Urinary bladder (tissue), 3 donors: ENCODE measurements at regions not wholly inside any gene's neighbourhood (a gene's known extent, or its start where the extent isn't known, plus 50 kb on each side); places are given as distances from the start of the nearest gene placed in this dataset.
"Not testable (repeated sequence)": the region's sequence is repeated elsewhere in the genome, so short reads cannot be mapped to it uniquely, and the experiment has no call there.

Experiments
- DNase-seq: peaks from one replicate; pipeline ENCODE4 v3.0.0-alpha.2; 2015; ENCODE audit errors: extremely low spot score
- H3K27ac ChIP-seq: one replicate; pipeline ENCODE4 v1.5.1; 2013; ENCODE audit warnings: low read depth, mild to moderate bottlenecking, moderate library complexity
- H3K36me3 ChIP-seq: one replicate; pipeline ENCODE4 v1.6.1; 2013; ENCODE audit warnings: mild to moderate bottlenecking, moderate library complexity; ENCODE audit not compliant: insufficient read depth
- H3K4me1 ChIP-seq: one replicate; pipeline ENCODE4 v1.6.1; 2013; ENCODE audit warnings: mild to moderate bottlenecking, moderate library complexity; ENCODE audit not compliant: insufficient read depth
- H3K4me3 ChIP-seq: one replicate; pipeline ENCODE4 v1.5.1; 2013; ENCODE audit warnings: low read depth, low read length
- WGBS: extraction: QIAGEN DNeasy Blood & Tissue Kit; methylation state at CpG from one replicate; pipeline ENCODE4 v1.1.7; 2013; 5-methylcytosine and 5-hydroxymethylcytosine counted together
- donor health status: healthy with polysubstance abuse.
- donor health status: healthy.

DNA sequence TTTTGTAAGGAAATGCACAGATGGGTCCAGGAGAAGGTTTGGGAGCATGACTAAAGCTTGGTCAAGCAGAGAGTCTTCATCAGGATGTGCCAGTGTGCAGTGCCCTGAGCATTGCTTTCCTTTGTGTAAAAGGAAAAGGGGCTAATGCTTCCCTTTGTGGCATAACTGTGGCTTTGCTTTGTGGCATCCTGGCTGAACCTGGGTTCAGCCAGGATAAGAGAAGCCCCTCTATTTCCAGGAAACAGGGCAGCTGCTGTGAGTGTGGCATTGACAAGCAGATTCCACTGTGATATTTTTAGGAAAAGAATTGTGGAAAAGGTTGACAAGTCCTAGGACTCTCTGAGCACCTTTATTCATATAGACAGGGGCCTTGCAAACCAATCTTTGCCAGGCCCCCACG lies 193.4 kb upstream of the CXCL12 start:
- Histone ChIP-seq H3K4me1 (no peaks in the 10 kb centered on the region), H3K36me3 (no peaks in the 10 kb centered on the region), H3K27ac (no peak overlapping the region), H3K4me3 (no peak overlapping the region)
- DNase-seq: no peak
- 98% methylated on average over 1 of the region's 1 CpG for WGBS

DNA sequence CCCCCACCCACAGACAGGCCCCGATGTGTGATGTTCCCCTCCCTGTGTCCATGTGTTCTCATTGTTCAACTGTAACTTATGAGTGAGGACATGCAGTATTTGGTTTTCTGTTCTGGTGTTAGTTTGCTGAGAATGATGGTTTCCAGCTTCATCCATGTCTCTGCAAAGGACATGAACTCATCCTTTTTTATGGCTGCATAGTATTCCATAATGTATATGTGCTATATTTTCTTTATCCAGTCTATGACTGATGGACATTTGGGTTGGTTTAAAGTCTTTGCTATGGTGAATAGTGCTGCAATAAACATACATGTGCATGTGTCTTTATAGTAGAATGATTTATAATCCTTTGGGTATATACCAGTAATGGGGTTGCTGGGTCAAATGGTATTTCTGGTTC lies 194.1 kb upstream of the CXCL12 start:
- H3K27ac ChIP-seq, H3K4me3 ChIP-seq, H3K36me3 ChIP-seq, H3K4me1 ChIP-seq, DNase-seq: not testable (repeated sequence)
- WGBS: 98% methylated on average over 1 of the region's 1 CpG

DNA sequence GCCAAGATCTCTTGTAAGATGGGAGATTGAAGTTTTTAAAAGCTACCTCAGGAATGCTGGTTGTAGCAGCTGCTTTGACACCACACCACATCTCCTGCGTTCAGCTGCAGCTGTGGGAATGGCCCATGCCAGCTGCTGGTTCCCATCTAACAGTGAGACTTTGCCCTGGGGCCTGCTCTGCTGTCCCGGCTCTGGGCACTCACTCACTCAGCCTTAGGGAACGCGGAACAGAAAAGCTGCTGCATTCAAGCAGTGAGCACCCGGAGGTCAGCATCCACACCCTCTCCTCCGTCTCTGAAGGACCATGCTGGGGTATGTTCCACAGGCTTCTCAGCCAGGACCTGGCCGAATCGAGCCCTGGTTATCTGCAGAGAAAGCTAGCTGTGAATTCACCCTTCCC lies 197.1 kb upstream of the CXCL12 start:
- no peak for DNase-seq
- WGBS: 71% methylated on average over 8 of the region's 8 CpGs
- no peak overlapping the region for H3K4me3 ChIP-seq
- no peak overlapping the region for H3K27ac ChIP-seq
- H3K36me3 ChIP-seq: no peaks in the 10 kb centered on the region
- no peaks in the 10 kb centered on the region for H3K4me1 ChIP-seq

DNA sequence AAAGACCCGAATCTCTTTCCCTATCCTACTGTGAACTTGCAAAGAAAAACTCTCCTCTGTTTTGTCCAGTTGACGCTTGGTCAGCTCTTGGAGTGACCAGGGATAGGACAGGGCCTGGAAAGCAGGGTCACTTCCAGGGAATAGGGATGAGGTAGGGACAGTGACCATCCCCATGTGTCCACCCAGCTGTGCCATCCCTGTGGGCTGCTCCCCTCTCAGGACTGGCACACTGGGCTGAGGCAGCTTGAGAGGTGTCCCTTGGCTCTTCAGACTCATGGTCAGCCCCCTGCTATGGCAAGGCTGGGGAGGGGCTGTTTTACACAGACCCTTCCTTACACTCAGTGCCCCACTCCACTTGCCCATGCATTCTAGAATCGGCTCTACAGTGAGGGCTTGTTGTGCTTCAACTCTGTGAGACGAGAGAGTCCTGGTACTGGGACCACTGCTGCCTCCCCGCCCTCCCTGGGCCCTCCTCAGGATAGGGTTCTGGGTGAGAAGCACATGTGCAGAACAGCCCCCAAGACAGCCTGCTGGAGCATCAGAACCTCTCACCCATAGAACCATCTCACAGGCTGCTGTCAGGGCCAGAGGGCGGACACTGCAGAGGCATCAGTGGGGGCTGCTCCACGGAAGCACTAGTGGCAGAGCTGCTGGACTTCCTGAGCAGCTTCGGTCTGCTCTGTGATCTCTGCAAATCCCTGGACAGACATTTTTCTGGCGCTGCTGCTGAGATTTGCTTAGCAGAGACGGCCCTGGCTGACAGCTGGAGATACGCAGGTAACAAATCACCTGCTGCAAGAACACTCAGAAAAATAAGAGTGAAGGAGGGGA lies 202.8 kb upstream of the CXCL12 start:
- WGBS: 70% methylated on average over 11 of the region's 11 CpGs
- no peak for DNase-seq
- no peak overlapping the region for H3K4me3 ChIP-seq
- H3K36me3 ChIP-seq: no peaks in the 10 kb centered on the region
- no peak overlapping the region for H3K27ac ChIP-seq
- H3K4me1 ChIP-seq: no peaks in the 10 kb centered on the region

DNA sequence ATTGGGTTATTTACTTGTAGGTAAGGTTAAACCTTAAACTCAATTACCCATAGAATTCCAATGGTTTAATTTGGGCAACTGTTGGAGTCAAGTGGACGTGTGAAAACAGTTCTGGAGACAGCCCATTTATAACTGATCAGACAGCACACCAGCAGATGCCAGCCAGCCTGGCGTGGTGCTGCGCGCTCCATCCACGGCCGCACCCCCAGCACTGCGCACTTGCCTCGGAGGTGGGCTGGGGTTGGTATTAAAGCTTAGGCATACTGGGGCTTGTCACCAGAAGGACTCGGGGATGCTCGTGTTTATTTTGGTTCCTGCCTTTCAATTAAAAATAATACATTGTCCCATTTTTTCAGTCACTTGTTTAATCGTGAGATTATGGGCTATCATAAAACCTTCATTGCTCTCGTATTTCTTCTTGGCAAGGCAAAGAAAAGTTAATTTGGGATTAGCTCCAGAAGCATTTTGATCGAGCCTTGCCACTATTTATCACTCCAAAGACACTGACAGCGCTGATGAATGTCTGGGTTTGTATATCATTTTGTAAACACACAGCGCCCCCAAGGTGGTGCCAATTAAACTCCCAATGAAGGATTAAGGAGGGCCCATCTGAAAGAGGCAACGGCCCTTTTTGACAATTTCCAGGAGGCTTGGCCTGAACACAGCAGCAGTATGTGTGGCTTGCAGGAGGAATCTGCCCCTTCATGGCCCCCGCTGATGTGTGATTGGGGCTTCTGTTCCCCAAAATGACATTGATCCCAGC lies 204.5 kb upstream of the CXCL12 start:
- no peaks in the 10 kb centered on the region for H3K36me3 ChIP-seq
- no peak overlapping the region for H3K27ac ChIP-seq
- WGBS: 53% methylated on average over 17 of the region's 17 CpGs
- no peaks in the 10 kb centered on the region for H3K4me1 ChIP-seq
- H3K4me3 ChIP-seq: no peak overlapping the region
- DNase-seq: no peak

DNA sequence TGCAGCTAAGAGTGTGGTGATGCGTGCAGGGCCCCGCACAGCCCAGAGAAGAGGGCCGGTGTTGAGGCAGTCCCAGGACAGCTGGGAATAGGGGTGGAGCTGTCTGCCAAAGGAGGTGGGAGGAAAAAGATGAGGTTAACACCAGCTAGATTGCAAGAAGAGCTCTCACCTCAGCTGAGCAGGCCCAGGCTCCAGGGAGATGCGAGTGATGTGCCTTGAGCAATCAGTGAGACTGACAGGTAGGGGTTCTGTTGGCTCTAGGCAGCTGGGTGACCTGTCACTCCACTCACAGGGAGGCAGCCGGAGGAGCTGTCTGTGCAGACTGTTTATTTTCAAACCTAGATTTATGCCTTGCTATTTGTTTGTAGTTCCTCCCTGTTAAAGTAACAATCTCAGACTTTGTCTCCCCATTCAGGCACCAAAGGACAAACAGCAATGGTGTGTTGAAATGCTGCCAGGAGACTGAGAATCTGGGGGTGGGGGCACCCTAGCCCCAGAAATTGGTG lies 205.1 kb upstream of the CXCL12 start:
- H3K36me3 ChIP-seq: no peaks in the 10 kb centered on the region
- 56% methylated on average over 5 of the region's 5 CpGs for WGBS
- no peak overlapping the region for H3K27ac ChIP-seq
- DNase-seq: no peak
- H3K4me3 ChIP-seq: no peak overlapping the region
- H3K4me1 ChIP-seq: no peaks in the 10 kb centered on the region

DNA sequence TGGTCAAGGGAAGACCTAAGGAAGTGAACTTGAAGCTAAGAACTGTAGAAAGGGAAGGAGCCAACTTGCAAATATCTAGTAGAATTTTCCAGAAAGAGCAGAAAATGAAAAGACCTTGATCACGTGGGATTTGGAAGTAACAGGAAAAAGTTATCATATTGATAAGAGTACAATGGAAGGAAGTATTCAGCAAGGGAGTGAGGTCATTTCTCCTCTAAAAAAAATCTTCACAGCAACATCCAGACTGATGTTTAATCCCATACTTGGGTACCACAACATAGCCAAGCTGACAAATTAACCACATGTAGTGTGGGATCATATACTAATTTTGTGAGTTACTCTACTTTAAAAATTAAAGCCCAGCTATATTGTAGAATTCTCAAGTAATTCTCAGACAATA lies 207.0 kb upstream of the CXCL12 start:
- no peak for DNase-seq
- Histone ChIP-seq H3K27ac (no peak overlapping the region), H3K4me1 (no peaks in the 10 kb centered on the region), H3K4me3 (no peak overlapping the region), H3K36me3 (no peaks in the 10 kb centered on the region)
- whole genome bisulfite sequencing: 67% methylated on average over 1 of the region's 1 CpG

DNA sequence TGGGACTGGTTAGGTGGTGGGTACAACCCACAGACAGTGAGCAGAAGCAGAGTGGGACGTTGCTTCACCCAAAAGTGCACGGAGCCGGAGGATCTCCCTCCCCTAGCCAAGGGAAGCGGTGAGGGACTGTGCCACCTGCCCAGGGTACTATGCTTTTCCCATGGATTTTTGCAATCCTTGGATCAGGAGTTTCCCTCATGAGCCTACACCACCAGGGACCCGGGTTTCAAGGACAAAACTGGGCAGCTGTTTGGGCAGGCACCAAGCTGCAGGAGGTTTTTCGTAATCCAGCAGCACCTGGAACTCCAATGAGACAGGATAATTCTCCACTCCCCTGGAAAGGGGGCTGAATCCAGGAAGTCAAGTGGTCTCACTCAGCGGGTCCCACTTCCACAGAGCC lies 209.1 kb upstream of the CXCL12 start:
- 80% methylated on average over 7 of the region's 7 CpGs for WGBS
- Histone ChIP-seq H3K27ac (no peak overlapping the region), H3K4me1 (no peaks in the 10 kb centered on the region), H3K36me3 (no peaks in the 10 kb centered on the region), H3K4me3 (no peak overlapping the region)
- no peak for DNase-seq

DNA sequence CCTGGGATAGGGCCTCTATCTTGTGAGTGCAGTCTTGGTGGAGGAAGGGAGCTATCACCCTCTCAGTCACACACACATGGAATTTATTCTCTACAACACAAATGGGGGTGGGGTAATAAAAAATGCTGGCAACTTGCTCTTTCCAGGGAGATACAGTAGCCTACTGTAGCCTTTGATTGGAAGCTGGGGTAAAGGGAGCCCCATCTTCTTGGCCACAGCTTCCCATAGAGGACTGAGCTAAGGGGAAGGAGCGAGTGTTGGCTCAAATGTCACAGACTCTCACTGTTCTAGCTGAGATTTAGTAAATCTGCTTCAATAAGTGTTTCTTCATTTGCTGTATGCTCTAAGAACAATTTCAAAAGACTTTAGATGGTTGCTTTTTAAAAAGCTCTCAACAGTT lies 222.2 kb upstream of the CXCL12 start:
- WGBS: 84% methylated on average over 1 of the region's 1 CpG
- no peak for DNase-seq
- Histone ChIP-seq H3K27ac (no peak overlapping the region), H3K4me3 (no peak overlapping the region), H3K4me1 (no peaks in the 10 kb centered on the region), H3K36me3 (no peaks in the 10 kb centered on the region)

DNA sequence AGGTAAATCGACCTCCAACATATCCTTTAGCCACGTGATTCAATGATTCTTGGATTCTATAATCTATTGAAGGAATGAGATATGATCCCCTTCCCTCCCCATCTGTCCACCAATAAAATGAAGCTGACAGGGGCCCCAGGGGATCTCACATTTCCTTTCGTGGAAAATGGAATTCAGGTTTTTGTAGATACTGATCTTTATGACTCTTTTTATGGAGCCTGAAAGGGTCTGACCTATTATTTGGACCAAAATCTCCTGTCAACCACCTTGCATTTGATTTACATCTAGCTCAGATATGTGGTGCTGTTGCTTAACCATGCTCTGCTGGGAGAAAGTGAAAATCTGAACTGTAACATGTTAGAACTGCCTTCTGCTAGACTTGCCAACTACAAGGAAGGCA lies 234.0 kb upstream of the CXCL12 start:
- H3K27ac ChIP-seq: no peak overlapping the region
- 24% methylated on average over 3 of the region's 3 CpGs for WGBS
- H3K4me3 ChIP-seq: no peak overlapping the region
- no peaks in the 10 kb centered on the region for H3K4me1 ChIP-seq
- no peaks in the 10 kb centered on the region for H3K36me3 ChIP-seq
- DNase-seq: no peak

DNA sequence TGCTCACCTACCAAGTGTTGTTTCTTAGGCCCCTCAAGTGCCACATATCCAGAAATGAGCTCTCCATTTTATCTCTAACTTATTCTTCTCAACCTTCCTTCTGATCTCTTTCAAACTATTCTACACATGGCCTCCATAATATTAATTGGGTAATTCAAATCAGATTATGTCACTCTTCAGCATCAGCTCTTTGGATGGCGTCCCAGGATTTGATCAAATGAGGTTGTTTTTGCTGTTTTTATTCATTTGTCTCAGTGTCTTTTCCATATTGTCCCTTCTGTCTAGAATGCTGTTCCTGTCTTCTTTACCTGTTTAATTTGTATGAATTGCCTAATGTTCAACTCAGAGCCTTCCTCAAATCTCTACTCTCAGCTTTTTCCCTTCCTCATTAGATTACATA lies 234.6 kb upstream of the CXCL12 start:
- Histone ChIP-seq H3K27ac (no peak overlapping the region), H3K4me1 (no peaks in the 10 kb centered on the region), H3K4me3 (no peak overlapping the region), H3K36me3 (no peaks in the 10 kb centered on the region)
- DNase-seq: no peak
- 0% methylated on average over 1 of the region's 1 CpG for WGBS

DNA sequence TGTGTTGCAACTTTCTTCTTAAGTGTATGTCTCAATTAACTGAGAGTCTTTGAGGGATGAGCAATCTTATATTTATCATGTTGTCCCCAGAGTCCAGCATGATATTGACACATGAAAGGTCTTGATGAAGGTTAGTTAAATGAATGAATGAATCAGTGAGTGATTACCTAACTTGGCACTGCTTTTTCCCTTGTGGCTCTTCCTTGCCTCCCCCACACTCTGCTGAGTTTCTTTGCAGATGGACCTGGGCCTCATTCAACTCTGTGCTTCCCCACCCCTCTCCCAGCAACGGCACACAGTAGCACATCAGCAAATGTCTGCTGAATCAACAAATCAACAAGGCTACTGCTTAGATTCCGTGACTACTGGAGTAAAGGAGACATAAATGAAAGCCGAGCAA lies 235.1 kb upstream of the CXCL12 start:
- Histone ChIP-seq H3K4me1 (no peaks in the 10 kb centered on the region), H3K27ac (no peak overlapping the region), H3K36me3 (no peaks in the 10 kb centered on the region), H3K4me3 (no peak overlapping the region)
- DNase-seq: no peak
- 74% methylated on average over 3 of the region's 3 CpGs for WGBS

DNA sequence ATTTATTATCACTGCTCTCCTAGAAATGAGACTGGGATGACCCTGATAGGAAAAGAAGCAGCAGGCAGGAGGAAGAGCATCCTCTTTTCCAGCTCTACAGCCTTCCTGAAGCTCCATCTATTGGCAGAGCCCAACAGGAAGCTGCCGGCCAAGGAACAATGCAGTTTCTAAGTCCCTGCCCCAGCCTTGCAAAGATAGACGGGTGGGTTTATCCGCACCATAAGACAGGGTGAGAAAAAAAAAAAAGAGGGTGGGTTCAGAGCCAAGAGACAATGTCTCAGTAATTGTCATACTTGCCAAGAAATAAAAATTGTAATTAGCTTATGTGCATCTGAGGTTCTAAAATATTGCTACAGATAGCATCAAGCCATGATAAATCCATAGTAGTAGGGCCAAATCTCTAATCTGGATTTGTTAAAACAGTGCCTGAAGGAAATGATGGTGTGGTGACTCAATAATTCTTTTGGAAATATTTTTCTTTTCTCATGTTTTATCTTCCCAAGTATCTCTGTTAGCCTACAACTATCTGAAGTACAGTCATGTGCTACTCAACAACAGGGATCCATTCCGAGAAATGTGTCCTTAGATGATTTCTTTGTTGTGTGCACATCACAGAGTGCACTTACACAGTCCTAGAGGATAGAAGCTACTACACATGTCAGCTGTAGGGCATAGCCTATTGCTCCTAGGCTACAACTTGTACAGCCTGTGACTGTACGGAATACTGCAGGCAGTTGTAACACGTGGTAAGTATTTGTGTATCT lies 242.9 kb upstream of the CXCL12 start:
- no peak for DNase-seq
- H3K4me3 ChIP-seq: no peak overlapping the region
- WGBS: 69% methylated on average over 6 of the region's 6 CpGs
- H3K4me1 ChIP-seq: no peaks in the 10 kb centered on the region
- no peaks in the 10 kb centered on the region for H3K36me3 ChIP-seq
- H3K27ac ChIP-seq: no peak overlapping the region
